GM19025 (cell line): ENCODE measurements at regions not wholly inside any gene's neighbourhood (a gene's known extent, or its start where the extent isn't known, plus 50 kb on each side); places are given as distances from the start of the nearest gene placed in this dataset.
"Not testable (repeated sequence)": the region's sequence is repeated elsewhere in the genome, so short reads cannot be mapped to it uniquely, and the experiment has no call there.

Experiments used
- ATAC-seq: cut with Tn5 transposase; IDR thresholded peaks from one replicate; pipeline ENCODE4 v1.9.1; 2021; ENCODE audit warnings: mild to moderate bottlenecking, low read depth, moderate library complexity; ENCODE audit not compliant: unreplicated experiment

GRCh38 chr18:2123077-2123476 is 448.2 kb downstream of the METTL4 start:
- ATAC-seq: no peak

- ATAC-seq: no peak
These were observed 436.9 kb downstream of the METTL4 start for GRCh38 chr18:2134364-2134763.

GRCh38 chr18:2135309-2135708 is 436.0 kb downstream of the METTL4 start:
- no peak for ATAC-seq

- ATAC-seq: no peak
These were observed 432.8 kb downstream of the METTL4 start for GRCh38 chr18:2138552-2138951.

GRCh38 chr18:2139691-2140090 is 431.6 kb downstream of the METTL4 start:
- no peak for ATAC-seq

GRCh38 chr18:2143636-2144035 is 427.7 kb downstream of the METTL4 start:
- no peak for ATAC-seq

- ATAC-seq: no peak
These were observed 426.5 kb downstream of the METTL4 start for GRCh38 chr18:2144811-2145210.

- no peak for ATAC-seq
These were observed 425.2 kb downstream of the METTL4 start for GRCh38 chr18:2146092-2146491.

GRCh38 chr18:2146754-2147153 is 424.6 kb downstream of the METTL4 start:
- no peak for ATAC-seq

GRCh38 chr18:2147476-2148230 is 423.7 kb downstream of the METTL4 start:
- no peak for ATAC-seq

- no peak for ATAC-seq
These were observed 422.5 kb downstream of the METTL4 start for GRCh38 chr18:2148823-2149222.

- ATAC-seq: no peak
These were observed 420.7 kb downstream of the METTL4 start for GRCh38 chr18:2150566-2150965.

GRCh38 chr18:2154278-2154677 is 417.0 kb downstream of the METTL4 start:
- ATAC-seq: no peak

- ATAC-seq: no peak
These were observed 406.4 kb downstream of the METTL4 start for GRCh38 chr18:2164644-2165550.

- not testable (repeated sequence) for ATAC-seq
These were observed 404.4 kb downstream of the METTL4 start for GRCh38 chr18:2166876-2167275.

- ATAC-seq: no peak
These were observed 403.3 kb downstream of the METTL4 start for GRCh38 chr18:2168022-2168421.

- ATAC-seq: no peak
These were observed 401.6 kb downstream of the METTL4 start for GRCh38 chr18:2169656-2170055.

- ATAC-seq: no peak
These were observed 399.3 kb downstream of the METTL4 start for GRCh38 chr18:2171840-2172625.

- no peak for ATAC-seq
These were observed 398.4 kb downstream of the METTL4 start for GRCh38 chr18:2172881-2173280.

GRCh38 chr18:2173486-2173885 is 397.8 kb downstream of the METTL4 start:
- no peak for ATAC-seq

GRCh38 chr18:2178036-2178435 is 393.3 kb downstream of the METTL4 start:
- ATAC-seq: no peak
